GM13976 (cell line): ENCODE measurements at regions not wholly inside any gene's neighbourhood (a gene's known extent, or its start where the extent isn't known, plus 50 kb on each side); places are given as distances from the start of the nearest gene placed in this dataset.
"Not testable (repeated sequence)": the region's sequence is repeated elsewhere in the genome, so short reads cannot be mapped to it uniquely, and the experiment has no call there.

ENCODE experiments used
- DNase-seq: peaks from one replicate; pipeline ENCODE4 v3.0.0; 2012; ENCODE audit warnings: low spot score
- CTCF ChIP-seq: IDR thresholded peaks from 2 replicates; pipeline ENCODE4 v1.5.1; 2012; ENCODE audit warnings: borderline replicate concordance, mild to moderate bottlenecking; ENCODE audit not compliant: insufficient read depth; ENCODE audit errors: extremely low read depth, missing control alignments, control extremely low read depth
- in situ Hi-C: fragments of 300-500 bp; cut with MboI; formaldehyde crosslinking; loops from one replicate; pipeline ENCODE4 v1.12.0; 2022; ENCODE audit warnings: low sequenced_read_pairs, mixed read lengths, inconsistent platforms; ENCODE audit not compliant: unreplicated experiment

- DNase-seq: no peak
- in situ Hi-C loops: no loop called here
- TF ChIP-seq CTCF: no peak
Measured at GRCh38 chr7:9328296-9328695, 894.9 kb downstream of the NXPH1 start.

GRCh38 chr7:9349625-9350024 lies 916.2 kb downstream of the NXPH1 start:
- no peak for DNase-seq

GRCh38 chr7:9391221-9391620 lies 957.8 kb downstream of the NXPH1 start:
- no peak for TF ChIP-seq CTCF
- DNase-seq: no peak
- in situ Hi-C loops: no loop called here

More at GRCh38 chr7:9349625-9350024, 916.2 kb downstream of the NXPH1 start:
- in situ Hi-C loops: no loop called here
- no peak for TF ChIP-seq CTCF

GRCh38 chr7:9391984-9392383 lies 958.6 kb downstream of the NXPH1 start:
- in situ Hi-C loops: no loop called here
- no peak for DNase-seq
- no peak for TF ChIP-seq CTCF

GRCh38 chr7:9404386-9404785 lies 971.0 kb downstream of the NXPH1 start:
- DNase-seq, in situ Hi-C loops: not testable (repeated sequence)

GRCh38 chr7:9407816-9408215 lies 974.4 kb downstream of the NXPH1 start:
- TF ChIP-seq CTCF: no peak
- DNase-seq: no peak
- in situ Hi-C loops: no loop called here

- in situ Hi-C loops: no loop called here
- DNase-seq: no peak
- no peak for TF ChIP-seq CTCF
Measured at GRCh38 chr7:9453521-9453920, 1020.1 kb downstream of the NXPH1 start.
